ENCODE measurements at regions not wholly inside any gene's neighbourhood (a gene's known extent, or its start where the extent isn't known, plus 50 kb on each side); places are given as distances from the start of the nearest gene placed in this dataset.

GRCh38 chr5:107126341-107126740 is 544.4 kb downstream of the EFNA5 start:
- Histone ChIP-seq H3K27ac (ENCODE audit: low read depth in 1 of 2, low read length in 1 of 2) (no peak overlapping the region), H3K9ac (ENCODE audit: insufficient read depth in 1 of 2, low read length in 2 of 2) (no peak overlapping the region), H3K27me3 (ENCODE audit: control insufficient read depth in 3 of 3, insufficient read depth in 3 of 3, low read length in 2 of 3) (no peaks in the 10 kb centered on the region), H3K4me3 (no peak overlapping the region), H3K9me3 (ENCODE audit: control insufficient read depth in 4 of 4, insufficient read depth in 3 of 4, low read length in 3 of 4) (no peaks in the 10 kb centered on the region), H3K36me3 (ENCODE audit: control insufficient read depth in 4 of 4, insufficient read depth in 4 of 4, low read length in 4 of 4) (no peaks in the 10 kb centered on the region), H3K4me1 (ENCODE audit: control insufficient read depth in 5 of 5, insufficient read depth in 5 of 5, low read length in 5 of 5) (peaks cover 0 to 31% (median 1%) of the 10 kb centered on the region in 5 donors)
- DNase-seq (no peak), ATAC-seq (ENCODE audit: insufficient read depth, low FRiP score) (no peak)
- TF ChIP-seq CTCF (IDR thresholded peaks at IDR 0.05; ENCODE audit: control extremely low read depth, extremely low read depth): no peak
- 89 to 92% methylated on average over 3 of the region's 3 CpGs for WGBS, 2 donors

GRCh38 chr5:107124376-107124775 is 546.4 kb downstream of the EFNA5 start:
- no peak overlapping the region for H3K9ac ChIP-seq (ENCODE audit: insufficient read depth in 1 of 2, low read length in 2 of 2)
- H3K4me1 ChIP-seq (ENCODE audit: control insufficient read depth in 5 of 5, insufficient read depth in 5 of 5, low read length in 5 of 5): peaks cover 0 to 31% (median 0%) of the 10 kb centered on the region in 5 donors
- no peak for DNase-seq
- no peak for ATAC-seq (ENCODE audit: insufficient read depth, low FRiP score)
- no peaks in the 10 kb centered on the region for H3K9me3 ChIP-seq (ENCODE audit: control insufficient read depth in 4 of 4, insufficient read depth in 3 of 4, low read length in 3 of 4)
- no peaks in the 10 kb centered on the region for H3K36me3 ChIP-seq (ENCODE audit: control insufficient read depth in 4 of 4, insufficient read depth in 4 of 4, low read length in 4 of 4)
- H3K27ac ChIP-seq (ENCODE audit: low read depth in 1 of 2, low read length in 1 of 2): no peak overlapping the region
- 59 to 82% methylated on average over 1 of the region's 1 CpG for WGBS, 2 donors
- no peak overlapping the region for H3K4me3 ChIP-seq
- H3K27me3 ChIP-seq (ENCODE audit: control insufficient read depth in 3 of 3, insufficient read depth in 3 of 3, low read length in 2 of 3): no peaks in the 10 kb centered on the region
- no peak for TF ChIP-seq CTCF (IDR thresholded peaks at IDR 0.05; ENCODE audit: control extremely low read depth, extremely low read depth)

- 89 to 90% methylated on average over 2 of the region's 2 CpGs for WGBS, 2 donors
- Histone ChIP-seq H3K36me3 (ENCODE audit: control insufficient read depth in 4 of 4, insufficient read depth in 4 of 4, low read length in 4 of 4) (no peaks in the 10 kb centered on the region), H3K27ac (ENCODE audit: low read depth in 1 of 2, low read length in 1 of 2) (no peak overlapping the region), H3K9ac (ENCODE audit: insufficient read depth in 1 of 2, low read length in 2 of 2) (no peak overlapping the region), H3K4me3 (no peak overlapping the region), H3K9me3 (ENCODE audit: control insufficient read depth in 4 of 4, insufficient read depth in 3 of 4, low read length in 3 of 4) (no peaks in the 10 kb centered on the region), H3K27me3 (ENCODE audit: control insufficient read depth in 3 of 3, insufficient read depth in 3 of 3, low read length in 2 of 3) (no peaks in the 10 kb centered on the region), H3K4me1 (ENCODE audit: control insufficient read depth in 5 of 5, insufficient read depth in 5 of 5, low read length in 5 of 5) (peaks cover 0 to 21% (median 0%) of the 10 kb centered on the region in 5 donors)
- no peak for DNase-seq
- no peak for TF ChIP-seq CTCF (IDR thresholded peaks at IDR 0.05; ENCODE audit: control extremely low read depth, extremely low read depth)
- no peak for ATAC-seq (ENCODE audit: insufficient read depth, low FRiP score)
Measured at GRCh38 chr5:107123014-107123413, 547.7 kb downstream of the EFNA5 start.
